HG02678 (cell line): ENCODE measurements at regions not wholly inside any gene's neighbourhood (a gene's known extent, or its start where the extent isn't known, plus 50 kb on each side); places are given as distances from the start of the nearest gene placed in this dataset.

Source experiments
- ATAC-seq: cut with Tn5 transposase; IDR thresholded peaks from one replicate; pipeline ENCODE4 v1.9.1; 2021; ENCODE audit warnings: mild to moderate bottlenecking, moderate library complexity; ENCODE audit not compliant: unreplicated experiment

- ATAC-seq: no peak
Observed at GRCh38 chr5:159737263-159737662, 179.0 kb upstream of the ADRA1B start.

GRCh38 chr5:159741829-159742322 is 174.4 kb upstream of the ADRA1B start:
- ATAC-seq: no peak

- ATAC-seq: no peak
Observed at GRCh38 chr5:159743234-159743633, 173.0 kb upstream of the ADRA1B start.

DNA sequence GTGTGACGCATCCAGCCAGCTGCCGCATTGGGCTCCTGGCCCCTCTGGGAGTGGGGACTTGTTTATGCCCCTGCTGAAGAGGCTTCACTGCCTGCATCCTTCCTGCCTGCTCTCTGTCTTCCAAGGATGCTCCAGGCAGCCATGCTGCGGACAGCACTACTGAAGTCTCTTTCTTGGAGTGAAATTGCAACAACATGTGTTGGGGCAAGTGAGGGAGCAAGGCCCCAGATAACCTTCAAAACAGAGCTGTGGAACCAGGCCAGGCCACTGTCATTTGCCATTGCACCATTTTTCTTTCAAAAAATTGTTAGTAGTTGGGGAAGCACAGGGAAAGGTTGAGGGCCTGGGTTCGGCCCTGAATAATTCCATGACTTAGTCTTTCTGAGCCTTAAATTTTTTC is 169.6 kb upstream of the ADRA1B start:
- ATAC-seq: no peak

DNA sequence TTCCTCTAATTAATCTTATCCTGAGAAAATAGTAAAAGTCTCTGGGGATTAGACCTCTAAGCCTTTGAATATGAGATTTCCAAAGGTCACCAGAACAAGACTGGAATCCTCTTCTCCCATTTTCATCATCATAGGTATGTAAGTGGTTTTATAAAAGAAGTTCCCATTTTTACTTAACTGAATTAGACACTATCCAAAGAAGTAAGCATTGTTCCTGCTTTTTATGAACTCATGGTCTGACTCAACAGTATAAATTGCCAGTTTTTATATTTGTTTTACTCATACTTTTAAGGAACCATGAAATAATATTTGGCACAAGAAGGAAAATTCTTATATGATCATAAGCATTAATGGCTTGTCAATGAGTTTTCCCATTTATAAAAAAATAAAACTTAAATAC is 167.1 kb upstream of the ADRA1B start:
- no peak for ATAC-seq

GRCh38 chr5:159750226-159750625 is 166.1 kb upstream of the ADRA1B start:
- ATAC-seq: no peak

DNA sequence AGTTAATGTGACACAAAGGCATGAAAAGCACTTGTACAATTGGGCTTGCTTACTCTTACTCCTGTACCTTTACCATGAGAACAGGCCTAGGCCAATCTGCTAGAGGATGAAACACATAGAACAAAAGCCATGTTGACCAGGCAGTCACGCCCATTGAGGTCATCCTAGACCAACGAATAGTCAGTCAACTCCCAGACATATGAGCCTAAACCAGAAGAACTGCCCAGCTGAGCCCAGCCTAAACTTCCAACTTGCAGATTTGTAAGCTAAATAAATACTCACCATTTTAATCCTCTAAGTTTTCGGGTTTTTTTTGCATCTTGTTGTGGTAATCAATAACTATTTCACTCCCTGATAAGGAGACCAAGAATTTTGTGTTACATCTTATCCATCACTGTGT is 164.8 kb upstream of the ADRA1B start:
- no peak for ATAC-seq

DNA sequence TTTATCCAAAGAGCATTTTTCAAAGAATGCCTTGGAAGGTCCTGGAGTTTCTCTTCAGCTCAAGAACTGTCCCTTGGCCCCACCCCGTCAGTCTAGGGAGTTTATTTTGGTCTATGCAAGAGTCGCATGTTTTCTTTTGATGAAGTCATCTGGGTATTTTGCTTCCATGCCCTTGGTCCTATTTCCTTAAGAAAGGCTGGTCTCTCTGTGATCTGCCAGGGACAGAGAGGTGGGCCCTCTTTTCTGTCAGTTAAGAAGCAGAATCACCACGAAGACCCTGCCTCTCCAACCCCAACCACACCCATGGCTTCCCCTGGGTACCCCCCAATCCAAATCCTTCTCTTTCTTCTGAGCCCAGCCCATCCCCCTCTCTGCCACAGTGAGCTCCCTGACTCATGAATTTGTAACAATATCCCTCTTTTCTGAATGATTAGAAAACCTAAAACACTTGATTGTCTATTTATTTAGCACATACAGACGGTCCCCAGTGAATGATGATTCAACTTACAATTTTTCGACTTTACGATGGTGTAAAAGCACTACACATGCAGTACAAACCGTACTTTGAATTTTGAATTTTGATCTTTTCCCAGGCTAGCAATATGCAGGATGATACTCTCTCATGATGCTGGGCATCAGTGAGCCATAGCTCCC is 163.5 kb upstream of the ADRA1B start:
- ATAC-seq: no peak

- ATAC-seq: no peak
Observed at GRCh38 chr5:159758189-159758588, 158.1 kb upstream of the ADRA1B start.

DNA sequence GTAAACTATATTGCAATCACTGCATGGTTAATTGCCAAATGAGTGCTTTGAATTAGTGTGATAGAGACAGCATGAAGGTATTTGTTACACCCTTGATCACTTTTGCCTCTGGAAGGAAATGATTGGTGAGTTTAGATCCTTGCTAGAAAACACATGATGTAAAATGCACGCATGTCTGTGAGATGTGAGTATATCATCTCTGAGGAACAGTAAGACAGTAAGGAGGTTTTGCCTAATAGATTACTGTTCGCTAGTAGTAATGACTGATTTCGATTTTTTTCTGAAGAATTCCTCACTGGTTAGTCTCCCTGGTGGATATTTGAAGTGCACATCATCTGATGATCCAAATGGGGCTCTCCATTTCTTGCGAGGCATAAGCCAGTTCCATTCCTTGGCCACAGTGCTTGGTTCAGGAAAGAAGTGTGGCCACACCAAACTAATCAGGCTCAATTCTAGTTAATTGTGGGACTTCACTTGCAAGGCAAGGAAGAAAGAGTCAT is 156.4 kb upstream of the ADRA1B start:
- no peak for ATAC-seq

GRCh38 chr5:159762921-159763320 is 153.4 kb upstream of the ADRA1B start:
- no peak for ATAC-seq

GRCh38 chr5:159763562-159763961 is 152.7 kb upstream of the ADRA1B start:
- no peak for ATAC-seq

DNA sequence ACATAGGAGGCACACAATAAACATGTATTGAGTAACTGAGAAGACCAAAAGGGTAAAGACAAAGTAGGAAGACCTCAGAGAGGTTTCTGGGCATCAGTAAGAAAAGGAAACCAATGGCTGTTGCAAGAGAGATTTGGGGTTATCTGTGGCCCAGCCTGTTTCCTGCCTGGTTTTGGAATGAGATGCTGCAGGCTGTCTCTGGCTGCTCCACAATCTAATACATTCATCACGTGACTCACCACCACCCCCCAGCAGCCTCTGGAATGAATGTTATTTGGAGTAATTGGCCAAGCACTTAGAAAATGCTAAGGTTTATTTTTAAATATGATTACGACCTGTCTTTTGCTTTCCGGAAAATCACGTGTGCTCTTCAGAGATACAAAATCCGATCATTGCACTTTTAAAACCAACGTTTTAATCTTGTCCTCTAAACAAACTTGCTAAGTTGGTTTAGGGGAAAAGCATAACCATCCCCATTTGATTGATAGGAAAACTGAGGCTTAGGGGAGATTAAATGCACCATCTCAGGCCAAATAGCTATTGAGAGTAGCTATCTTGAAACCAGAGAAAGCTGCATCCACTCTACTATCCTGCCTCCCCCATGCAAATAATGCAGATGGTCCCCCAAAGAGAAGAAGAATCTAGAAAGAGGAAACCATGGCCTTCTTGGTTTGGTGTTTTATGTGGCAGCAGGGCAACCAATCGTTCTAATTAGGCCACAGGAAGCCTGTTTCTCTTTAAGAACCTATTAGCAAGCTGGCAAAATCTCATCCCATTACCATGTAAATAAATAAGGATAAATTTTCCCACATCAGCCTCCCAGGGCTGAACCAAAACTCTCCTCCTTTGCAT is 151.8 kb upstream of the ADRA1B start:
- no peak for ATAC-seq

DNA sequence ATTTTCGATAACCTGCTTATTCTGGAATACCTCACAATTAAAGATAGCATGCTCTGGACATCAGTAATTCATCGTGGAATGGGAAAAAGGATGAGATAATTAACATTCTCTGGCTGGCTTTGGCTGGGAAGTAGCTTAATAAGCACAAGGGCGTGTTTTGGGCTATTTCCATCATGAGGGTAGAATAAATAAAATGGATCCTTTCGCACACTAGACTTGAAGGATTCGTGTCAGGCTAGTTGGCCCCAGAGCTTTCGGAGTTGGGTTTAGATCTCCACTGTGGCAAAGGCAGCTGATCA is 151.2 kb upstream of the ADRA1B start:
- ATAC-seq: no peak

- no peak for ATAC-seq
Observed at GRCh38 chr5:159765760-159766517, 150.3 kb upstream of the ADRA1B start.

DNA sequence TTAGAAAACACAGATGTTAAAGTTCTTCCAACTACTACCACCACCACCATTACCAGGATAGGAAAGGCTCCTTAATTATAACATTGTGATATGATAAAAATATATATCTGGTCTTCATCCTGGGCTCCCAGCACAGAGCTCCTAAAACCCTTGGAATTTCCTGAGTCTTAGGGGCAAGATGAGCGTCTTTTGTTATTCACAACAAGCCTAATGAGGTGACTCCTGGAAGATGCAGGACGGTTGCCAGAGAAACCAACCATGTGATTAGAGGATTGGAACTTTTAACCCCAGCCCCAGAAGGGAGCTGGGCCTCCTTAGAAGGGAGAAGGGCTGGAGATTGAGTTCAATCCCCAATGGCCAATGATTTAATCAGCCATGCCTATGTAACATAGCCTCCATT is 148.0 kb upstream of the ADRA1B start:
- ATAC-seq: no peak

DNA sequence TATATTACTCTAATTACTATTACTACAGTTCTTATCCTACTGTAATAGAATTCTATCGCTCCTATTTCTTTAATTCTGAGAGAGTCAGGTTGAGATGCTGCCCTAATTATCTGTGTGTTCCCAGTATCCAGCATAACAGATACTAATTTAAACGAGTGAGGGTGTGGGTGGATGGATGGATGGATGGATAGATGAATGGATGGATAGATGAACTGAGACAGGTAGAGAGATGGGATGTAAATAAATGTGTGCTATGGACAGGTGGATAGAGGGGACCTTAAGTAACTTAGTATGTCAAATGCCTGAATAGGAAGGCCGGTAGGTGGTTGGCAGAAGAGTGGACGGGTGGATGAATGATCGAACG is 143.6 kb upstream of the ADRA1B start:
- no peak for ATAC-seq

- peak; percentile 85 for ATAC-seq
Observed at GRCh38 chr5:159773062-159773924, 143.0 kb upstream of the ADRA1B start.

- ATAC-seq: no peak
Observed at GRCh38 chr5:159774476-159775031, 141.7 kb upstream of the ADRA1B start.

- ATAC-seq: no peak
Observed at GRCh38 chr5:159775890-159776289, 140.4 kb upstream of the ADRA1B start.
